Hematopoietic multipotent progenitor cell treated with erythropoietin and hydrocortisone succinate and interleukin-3 and kit ligand, for 4 days (in vitro differentiated cells): ENCODE measurements at regions not wholly inside any gene's neighbourhood (a gene's known extent, or its start where the extent isn't known, plus 50 kb on each side); places are given as distances from the start of the nearest gene placed in this dataset.

Source experiments
- DNase-seq: peaks from one replicate; pipeline ENCODE4 v3.0.0-alpha.2; 2015

DNA sequence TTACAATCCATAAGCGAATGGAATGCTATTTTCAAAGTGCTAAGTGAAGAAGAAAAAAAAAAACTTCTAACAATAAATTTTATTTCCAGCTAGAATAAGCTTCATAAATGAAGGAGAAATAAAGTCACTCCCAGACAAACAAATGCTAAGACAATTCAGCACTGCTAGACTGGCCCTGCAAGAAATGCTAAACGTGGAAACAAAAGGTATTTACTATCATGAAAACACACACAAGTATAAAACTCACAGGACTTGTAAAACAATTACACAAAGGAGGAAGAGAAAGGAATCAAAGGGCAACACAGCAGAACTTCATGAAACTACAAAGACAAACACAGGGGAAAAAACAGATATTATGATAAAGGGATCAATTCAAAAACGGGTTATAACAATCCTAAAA lies 85.8 kb upstream of the NELL2 start:
- DNase-seq, result no peak

DNA sequence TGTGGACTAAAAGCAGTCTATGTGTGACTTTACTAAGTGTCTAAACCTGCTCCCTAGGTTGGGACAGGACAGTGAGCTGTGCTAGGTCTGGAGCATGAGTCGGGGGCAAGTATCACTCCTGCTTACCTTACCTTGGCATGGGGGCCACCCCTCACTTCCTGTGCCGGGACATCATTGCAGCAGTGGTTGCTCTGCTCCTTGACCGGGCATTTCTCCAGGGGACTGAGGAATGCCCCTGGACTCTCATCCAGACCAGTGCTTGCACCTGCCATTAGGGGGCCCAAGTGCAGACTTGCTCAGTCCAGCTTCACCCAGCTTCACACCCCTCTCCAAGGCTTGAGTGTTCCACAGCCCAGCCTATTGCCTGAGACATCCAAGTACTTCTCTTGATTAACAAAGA lies 84.7 kb upstream of the NELL2 start:
- DNase-seq, result no peak

DNA sequence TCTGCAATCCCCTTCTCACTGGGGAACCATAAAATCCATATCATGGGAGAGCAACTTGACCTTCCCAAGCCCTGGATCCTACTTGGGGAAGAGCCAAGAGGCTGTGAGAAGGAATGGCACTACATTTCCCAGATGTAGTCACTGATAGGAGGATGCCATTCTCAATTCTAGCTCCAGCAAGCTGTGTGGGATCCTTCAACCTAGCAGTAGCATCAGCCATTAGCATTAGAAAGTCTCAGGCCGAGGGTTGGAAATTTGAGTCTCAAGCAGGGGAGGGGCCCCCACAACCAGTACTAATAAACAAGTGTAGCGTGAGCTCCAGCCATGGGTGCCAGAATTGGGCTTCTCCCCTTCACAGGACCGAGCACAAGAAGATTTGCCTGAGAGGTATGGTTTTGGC lies 84.3 kb upstream of the NELL2 start:
- no peak for DNase-seq

- no peak for DNase-seq
Measured at GRCh38 chr12:44947163-44947562, 71.0 kb upstream of the NELL2 start.

DNA sequence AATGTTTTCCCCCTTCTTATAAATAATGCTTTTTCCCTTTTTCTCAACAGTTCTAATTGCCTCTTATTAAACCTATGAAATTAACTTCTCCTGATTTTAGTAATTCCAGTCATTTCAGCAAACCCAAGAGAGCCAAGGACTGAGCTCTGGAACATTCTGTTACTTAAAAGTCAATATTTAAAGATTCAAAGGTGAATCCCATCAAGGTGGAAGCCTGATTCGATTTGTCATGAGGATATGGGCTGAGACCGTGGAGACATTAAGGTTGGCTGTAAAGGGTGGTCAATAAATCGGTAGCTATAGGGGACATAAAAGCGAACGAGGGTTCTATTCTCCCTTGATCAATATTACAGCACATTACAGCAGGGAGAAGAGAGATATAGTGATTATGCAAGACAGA lies 66.6 kb upstream of the NELL2 start:
- DNase-seq, result no peak

- DNase-seq, result peak; percentile 86
Measured at GRCh38 chr12:44930972-44931600, 55.0 kb upstream of the NELL2 start.

DNA sequence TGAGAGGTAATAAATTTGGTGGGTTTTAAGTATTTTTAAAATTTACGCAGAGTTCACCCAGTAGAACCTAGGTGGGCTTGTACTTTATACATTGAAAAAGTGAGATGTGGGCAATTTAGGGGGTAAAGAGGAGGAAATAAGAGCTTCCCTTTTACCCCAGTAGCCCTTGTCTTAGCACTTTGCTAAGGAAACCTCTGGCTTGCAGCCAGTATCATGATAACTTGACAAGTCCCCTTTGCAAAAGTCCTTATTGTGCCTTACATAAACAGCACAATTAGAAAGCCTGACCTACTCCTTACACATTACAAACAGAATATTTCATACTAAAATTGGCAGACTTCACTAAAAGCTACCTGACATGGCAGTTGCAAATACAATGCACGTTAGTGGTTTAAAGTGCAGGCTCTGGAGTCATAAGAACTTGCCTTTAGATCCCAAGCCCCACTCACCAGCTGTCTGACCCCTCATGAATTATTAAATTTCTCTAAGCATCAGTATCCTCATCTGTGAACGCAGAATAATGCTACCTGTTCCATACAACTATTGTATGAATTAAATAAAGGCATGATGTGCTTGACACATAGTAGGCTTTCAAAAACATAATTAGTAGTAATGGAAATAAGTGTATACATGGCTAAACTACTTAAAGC lies 53.2 kb upstream of the NELL2 start:
- peak; percentile 30 for DNase-seq
